Frontal cortex (tissue), 3 donors: ENCODE measurements at regions not wholly inside any gene's neighbourhood (a gene's known extent, or its start where the extent isn't known, plus 50 kb on each side); places are given as distances from the start of the nearest gene placed in this dataset.
A peak's percentile ranks its signal among the peaks of the same experiment; 100 is the strongest.

ENCODE experiments used
- DNase-seq, 2 donors: peaks; one replicate each; pipeline ENCODE4 v3.0.0; 2012; ENCODE audit warnings: low spot score in 2 of 2
- FAIRE-seq: peaks from 2 replicates; lab custom pipeline; 2012; peaks lifted over from hg19 to GRCh38; lab: Jason Lieb, UNC
- donor health status: control.
- donor health status: control.
- donor health status: control.

GRCh38 chr3:8097690-8098089 lies 403.9 kb upstream of the LMCD1 start:
- DNase-seq (no peak), FAIRE-seq (no peak)

GRCh38 chr3:8103954-8104353 lies 397.7 kb upstream of the LMCD1 start:
- DNase-seq (no peak), FAIRE-seq (no peak)

GRCh38 chr3:8106921-8107320 lies 394.7 kb upstream of the LMCD1 start:
- DNase-seq (no peak), FAIRE-seq (no peak)

DNA sequence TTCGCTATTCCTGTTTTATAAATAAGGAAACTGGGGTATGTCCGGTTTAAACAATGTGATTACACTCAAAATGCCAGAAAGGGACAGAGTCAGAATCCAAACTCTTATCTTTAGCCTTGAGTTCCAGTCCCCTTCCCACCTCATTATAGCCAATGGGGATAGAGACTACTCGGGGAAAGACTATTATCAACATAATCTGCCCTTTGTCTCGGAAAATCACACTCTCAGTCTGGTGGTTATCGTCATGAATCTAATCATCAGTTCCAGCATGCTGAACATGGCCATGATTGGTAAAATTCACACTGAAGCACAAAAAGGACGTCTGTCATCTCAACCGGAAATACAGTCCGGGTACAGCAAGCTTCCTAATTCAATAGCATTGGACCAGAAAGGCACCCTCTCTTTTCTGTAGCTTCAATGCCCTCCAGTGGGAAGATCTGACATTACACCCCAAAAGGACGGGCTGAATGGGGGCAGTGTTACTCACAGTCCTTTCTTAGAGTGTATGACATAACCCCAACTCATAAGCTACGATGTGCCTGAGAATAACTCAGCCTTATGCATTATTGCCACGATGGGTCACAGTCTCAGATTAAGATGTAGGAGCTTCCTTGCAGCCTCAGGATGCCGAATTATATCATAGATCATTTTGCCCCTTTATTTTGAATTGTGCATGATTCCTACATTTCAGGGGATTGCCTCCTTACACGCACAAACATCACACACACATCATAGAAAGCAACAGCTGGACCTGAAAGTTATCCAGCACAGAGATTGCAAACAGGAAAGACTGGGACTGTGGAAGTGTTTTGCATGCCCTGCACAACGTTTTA lies 390.4 kb upstream of the LMCD1 start:
- DNase-seq, result peak; percentile 1 to 39
- peak; percentile 28 for FAIRE-seq

DNA sequence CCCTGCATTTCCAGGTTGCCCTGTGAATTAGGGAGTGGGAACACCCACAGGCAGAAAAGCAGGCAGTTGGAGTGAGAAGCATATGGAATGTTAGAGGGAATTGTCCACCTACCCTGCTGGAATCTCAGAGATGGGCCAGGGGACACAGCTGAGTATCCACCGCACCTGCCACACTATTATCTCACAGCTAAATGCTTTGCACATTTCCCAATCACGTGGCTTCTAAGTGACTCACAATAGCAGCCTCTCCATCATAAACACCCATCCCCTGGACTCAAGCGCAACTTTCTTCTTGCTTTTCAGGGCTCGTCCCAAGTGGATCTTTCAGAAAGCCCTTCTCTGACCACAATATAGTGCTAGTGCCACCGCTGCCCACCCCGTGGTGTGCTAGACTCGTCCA lies 389.0 kb upstream of the LMCD1 start:
- FAIRE-seq (no peak), DNase-seq (no peak)

DNA sequence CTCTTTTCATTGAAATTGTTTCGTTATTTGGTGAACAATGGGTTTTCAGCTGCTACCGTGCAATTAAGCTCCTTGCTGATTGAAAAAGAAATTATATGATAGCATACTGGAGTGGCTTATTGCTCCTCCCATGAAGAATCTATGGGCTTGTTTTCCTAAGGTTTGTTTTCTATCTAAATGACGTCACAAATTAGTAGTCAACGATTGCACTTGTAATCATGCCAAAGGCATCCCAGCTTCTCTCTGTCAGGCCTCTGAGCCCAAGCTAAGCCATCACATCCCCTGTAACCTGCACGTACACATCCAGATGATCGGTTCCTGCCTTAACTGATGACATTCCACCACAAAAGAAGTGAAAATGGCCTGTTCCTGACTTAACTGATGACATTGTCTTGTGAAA lies 388.0 kb upstream of the LMCD1 start:
- DNase-seq (no peak), FAIRE-seq (no peak)

DNA sequence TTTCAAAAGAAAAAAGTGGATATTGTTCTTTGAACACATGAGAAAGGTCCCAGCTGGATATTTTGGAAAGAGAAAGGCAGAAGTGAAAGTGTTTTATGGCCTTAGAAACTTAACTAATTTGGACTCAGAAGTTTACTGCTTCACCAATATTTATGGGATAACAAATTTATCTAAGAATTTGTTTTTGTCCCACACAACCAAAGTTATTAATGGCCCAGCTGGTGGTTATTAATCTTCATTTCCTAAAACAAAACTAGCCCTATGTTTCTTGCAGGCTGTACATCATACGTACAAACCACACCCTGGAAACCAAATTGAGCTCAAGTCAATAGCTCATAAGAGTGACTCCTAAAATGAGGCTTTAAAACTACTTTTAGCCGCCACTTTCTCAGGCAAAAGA lies 372.9 kb upstream of the LMCD1 start:
- FAIRE-seq (no peak), DNase-seq (no peak)

- no peak for DNase-seq
- no peak for FAIRE-seq
Measured at GRCh38 chr3:8136553-8136952, 365.1 kb upstream of the LMCD1 start.

DNA sequence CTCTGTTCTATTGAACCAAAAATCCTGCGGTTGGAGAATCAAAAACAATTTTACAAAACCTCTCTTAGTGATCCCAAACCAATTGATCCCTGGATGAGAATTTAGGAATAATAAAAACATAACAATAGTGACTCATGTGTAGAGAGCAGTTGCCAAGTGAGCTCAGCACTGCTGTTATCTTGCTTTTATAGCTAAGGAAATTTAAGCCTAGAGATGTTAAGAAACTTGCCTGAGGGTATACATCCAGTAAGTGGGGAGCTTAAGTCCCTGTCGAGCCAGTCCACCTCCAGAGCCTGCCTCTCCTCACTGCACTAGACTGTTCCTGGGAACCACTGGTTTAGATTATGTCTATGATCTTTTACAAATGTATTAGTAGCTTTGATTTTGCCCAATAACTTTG lies 358.4 kb upstream of the LMCD1 start:
- no peak for FAIRE-seq

GRCh38 chr3:8145661-8146060 lies 356.0 kb upstream of the LMCD1 start:
- DNase-seq (no peak), FAIRE-seq (no peak)

More for the DNA sequence above, 358.4 kb upstream of the LMCD1 start:
- no peak for DNase-seq

DNA sequence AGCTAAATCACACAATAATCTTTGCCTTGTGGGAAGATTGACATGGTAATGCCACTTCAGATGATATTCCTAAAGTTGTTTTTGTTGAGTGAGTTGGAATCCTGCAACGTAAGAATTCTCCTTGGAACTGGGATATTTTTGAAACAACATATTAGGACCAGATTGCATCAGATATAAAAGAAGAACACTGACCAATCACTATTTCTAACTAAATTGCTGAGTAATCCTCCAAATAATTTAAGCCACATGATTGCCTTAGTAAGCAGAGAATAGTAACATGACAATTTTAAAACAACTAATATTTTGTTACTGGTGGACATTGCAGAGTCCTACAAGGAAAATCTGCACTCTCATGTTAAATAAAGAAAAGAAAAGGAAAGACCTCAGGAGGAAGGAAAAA lies 353.9 kb upstream of the LMCD1 start:
- DNase-seq (no peak), FAIRE-seq (no peak)

- no peak for FAIRE-seq
Measured at GRCh38 chr3:8152821-8153418, 348.7 kb upstream of the LMCD1 start.

GRCh38 chr3:8153800-8154199 lies 347.8 kb upstream of the LMCD1 start:
- FAIRE-seq, result no peak

More at GRCh38 chr3:8152821-8153418, 348.7 kb upstream of the LMCD1 start:
- no peak for DNase-seq

DNA sequence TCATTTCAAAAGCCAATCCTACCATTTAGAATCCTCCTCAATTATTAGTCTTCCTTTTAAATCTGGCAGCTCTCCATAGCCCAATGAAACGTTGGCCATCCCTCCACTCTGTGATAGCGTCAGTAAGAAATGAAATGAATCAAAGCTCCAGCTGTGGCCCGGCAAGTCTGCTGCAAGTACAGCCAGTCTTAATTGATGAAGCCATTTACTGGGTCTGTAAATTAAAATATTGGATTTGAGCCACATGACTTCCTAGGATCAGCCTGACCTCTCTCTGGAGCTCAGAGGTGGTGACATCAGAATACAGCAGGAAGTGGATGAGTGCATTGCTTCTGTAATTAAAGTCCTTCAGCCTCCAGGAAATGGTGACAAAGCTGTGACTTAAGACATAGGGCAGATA lies 347.0 kb upstream of the LMCD1 start:
- DNase-seq, result no peak
- FAIRE-seq, result no peak

More at GRCh38 chr3:8153800-8154199, 347.8 kb upstream of the LMCD1 start:
- no peak for DNase-seq

DNA sequence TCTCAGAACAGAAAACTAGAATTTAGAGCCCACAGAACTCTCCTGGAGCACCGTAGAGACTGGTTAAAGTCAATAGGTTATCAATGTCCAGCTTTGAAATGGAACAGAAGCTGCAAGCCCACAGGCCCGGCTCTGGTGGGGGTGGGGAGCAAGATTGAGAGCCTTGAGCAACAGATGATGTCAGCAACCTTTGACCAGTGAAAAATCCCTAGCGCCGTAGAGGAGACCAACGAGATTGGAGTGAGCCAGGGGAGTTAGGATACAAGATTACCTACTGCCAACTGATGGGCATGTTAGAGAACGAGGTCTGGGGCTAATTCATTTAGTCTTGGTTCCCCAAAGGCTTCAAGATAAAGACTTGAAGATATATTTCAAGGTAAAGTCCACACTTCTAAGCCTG lies 345.5 kb upstream of the LMCD1 start:
- FAIRE-seq (no peak), DNase-seq (no peak)

- DNase-seq (no peak), FAIRE-seq (no peak)
Measured at GRCh38 chr3:8156831-8157230, 344.8 kb upstream of the LMCD1 start.

GRCh38 chr3:8157640-8158039 lies 344.0 kb upstream of the LMCD1 start:
- no peak for DNase-seq
- no peak for FAIRE-seq

GRCh38 chr3:8164145-8164544 lies 337.5 kb upstream of the LMCD1 start:
- DNase-seq, result no peak
- FAIRE-seq, result no peak

- FAIRE-seq (no peak), DNase-seq (no peak)
Measured at GRCh38 chr3:8166014-8166413, 335.6 kb upstream of the LMCD1 start.

DNA sequence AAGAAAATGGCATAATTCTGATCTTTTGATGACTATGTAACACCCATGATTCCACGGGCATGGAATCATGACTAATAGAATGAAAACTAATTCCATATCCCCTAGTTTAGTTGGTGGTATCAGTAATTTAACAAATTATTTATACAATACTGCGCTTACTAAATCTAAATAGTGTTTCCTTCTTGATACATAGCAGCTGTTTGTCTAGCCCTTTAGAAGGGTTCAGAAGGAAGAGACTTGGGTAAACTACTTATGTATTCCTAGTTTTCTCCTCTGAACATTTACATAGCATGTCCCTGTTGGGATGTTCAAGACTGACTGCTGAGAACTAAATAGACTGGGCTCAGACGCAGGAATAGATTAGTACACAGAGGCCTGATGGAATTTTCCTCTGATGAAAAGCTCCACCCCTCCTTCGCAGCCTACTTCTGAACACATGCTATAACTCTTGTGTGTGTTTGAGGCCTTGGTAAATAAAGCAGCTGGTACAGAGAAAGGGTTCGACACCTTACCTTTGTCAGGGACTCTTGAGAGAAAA lies 330.6 kb upstream of the LMCD1 start:
- no peak for FAIRE-seq

DNA sequence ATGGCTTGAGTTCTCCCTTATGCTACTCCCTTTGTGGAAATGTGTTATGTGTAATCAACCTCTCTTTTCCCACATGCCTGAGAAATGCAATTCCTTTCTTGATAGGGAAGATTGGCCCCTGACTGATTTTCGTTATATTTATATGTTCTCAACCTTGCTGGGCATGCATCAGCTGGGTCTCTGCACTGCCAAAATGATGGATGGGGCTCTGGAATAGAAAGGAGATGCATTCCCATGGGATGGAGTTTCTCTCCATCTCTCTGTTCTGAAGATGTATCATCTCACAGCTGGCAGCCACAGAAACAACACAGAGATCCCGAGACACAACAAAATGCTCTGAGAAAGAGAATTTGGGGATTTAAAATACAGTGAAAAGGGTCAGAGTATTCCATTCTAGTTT lies 327.7 kb upstream of the LMCD1 start:
- DNase-seq (no peak), FAIRE-seq (no peak)

More for the DNA sequence above, 330.6 kb upstream of the LMCD1 start:
- DNase-seq, result no peak
